Urinary bladder (tissue), 3 donors: ENCODE measurements at regions not wholly inside any gene's neighbourhood (a gene's known extent, or its start where the extent isn't known, plus 50 kb on each side); places are given as distances from the start of the nearest gene placed in this dataset.
A peak's percentile ranks its signal among the peaks of the same experiment; 100 is the strongest.

Source experiments
- DNase-seq: peaks from one replicate; pipeline ENCODE4 v3.0.0-alpha.2; 2015; ENCODE audit errors: extremely low spot score
- H3K27ac ChIP-seq: one replicate; pipeline ENCODE4 v1.5.1; 2013; ENCODE audit warnings: low read depth, mild to moderate bottlenecking, moderate library complexity
- H3K36me3 ChIP-seq: one replicate; pipeline ENCODE4 v1.6.1; 2013; ENCODE audit warnings: mild to moderate bottlenecking, moderate library complexity; ENCODE audit not compliant: insufficient read depth
- H3K4me1 ChIP-seq: one replicate; pipeline ENCODE4 v1.6.1; 2013; ENCODE audit warnings: mild to moderate bottlenecking, moderate library complexity; ENCODE audit not compliant: insufficient read depth
- H3K4me3 ChIP-seq: one replicate; pipeline ENCODE4 v1.5.1; 2013; ENCODE audit warnings: low read depth, low read length
- WGBS: extraction: QIAGEN DNeasy Blood & Tissue Kit; methylation state at CpG from one replicate; pipeline ENCODE4 v1.1.7; 2013; 5-methylcytosine and 5-hydroxymethylcytosine counted together
- donor health status: healthy with polysubstance abuse.
- donor health status: healthy.

- no peaks in the 10 kb centered on the region for H3K36me3 ChIP-seq
- H3K4me3 ChIP-seq, result no peak overlapping the region
- no peak for DNase-seq
- 97% methylated on average over 1 of the region's 1 CpG for WGBS
- no peak overlapping the region for H3K27ac ChIP-seq
- H3K4me1 ChIP-seq, result no peaks in the 10 kb centered on the region
These were observed 192.2 kb downstream of the MID1IP1 start for GRCh38 chrX:38993500-38993899.

GRCh38 chrX:38999099-38999498, 197.8 kb downstream of the MID1IP1 start:
- H3K36me3 ChIP-seq, result no peaks in the 10 kb centered on the region
- 88% methylated on average over 2 of the region's 2 CpGs for WGBS
- no peak overlapping the region for H3K27ac ChIP-seq
- H3K4me1 ChIP-seq, result no peaks in the 10 kb centered on the region
- H3K4me3 ChIP-seq, result no peak overlapping the region
- no peak for DNase-seq

- no peaks in the 10 kb centered on the region for H3K4me1 ChIP-seq
- H3K4me3 ChIP-seq, result no peak overlapping the region
- 70% methylated on average over 2 of the region's 2 CpGs for WGBS
- no peak overlapping the region for H3K27ac ChIP-seq
- no peak for DNase-seq
- no peaks in the 10 kb centered on the region for H3K36me3 ChIP-seq
These were observed 198.9 kb downstream of the MID1IP1 start for GRCh38 chrX:38999967-39000745.

- Histone ChIP-seq H3K4me3 (no peak overlapping the region), H3K27ac (no peak overlapping the region), H3K36me3 (no peaks in the 10 kb centered on the region), H3K4me1 (no peaks in the 10 kb centered on the region)
- no peak for DNase-seq
- 47% methylated on average over 1 of the region's 1 CpG for WGBS
These were observed 199.5 kb downstream of the MID1IP1 start for GRCh38 chrX:39000802-39001201.

- Histone ChIP-seq H3K27ac (no peak overlapping the region), H3K36me3 (no peaks in the 10 kb centered on the region), H3K4me3 (no peak overlapping the region), H3K4me1 (no peaks in the 10 kb centered on the region)
- 16% methylated on average over 1 of the region's 1 CpG for whole genome bisulfite sequencing
- DNase-seq, result no peak
These were observed 201.2 kb downstream of the MID1IP1 start for GRCh38 chrX:39002466-39002865.

GRCh38 chrX:39008549-39008948, 207.3 kb downstream of the MID1IP1 start:
- Histone ChIP-seq H3K4me1 (no peaks in the 10 kb centered on the region), H3K4me3 (no peak overlapping the region), H3K36me3 (no peaks in the 10 kb centered on the region), H3K27ac (no peak overlapping the region)
- DNase-seq, result no peak
- WGBS, result 96% methylated on average over 4 of the region's 4 CpGs

- H3K36me3 ChIP-seq, result no peaks in the 10 kb centered on the region
- no peak for DNase-seq
- H3K4me1 ChIP-seq, result no peaks in the 10 kb centered on the region
- 54% methylated on average over 10 of the region's 10 CpGs for WGBS
- no peak overlapping the region for H3K4me3 ChIP-seq
- no peak overlapping the region for H3K27ac ChIP-seq
These were observed 210.4 kb downstream of the MID1IP1 start for GRCh38 chrX:39011454-39012221.

GRCh38 chrX:39012621-39013111, 211.4 kb downstream of the MID1IP1 start:
- H3K36me3 ChIP-seq, result no peaks in the 10 kb centered on the region
- WGBS, result 14% methylated on average over 4 of the region's 4 CpGs
- DNase-seq, result peak; percentile 32
- H3K4me1 ChIP-seq, result no peaks in the 10 kb centered on the region
- H3K4me3 ChIP-seq, result no peak overlapping the region
- H3K27ac ChIP-seq, result no peak overlapping the region

- no peak overlapping the region for H3K27ac ChIP-seq
- no peaks in the 10 kb centered on the region for H3K4me1 ChIP-seq
- no peaks in the 10 kb centered on the region for H3K36me3 ChIP-seq
- H3K4me3 ChIP-seq, result no peak overlapping the region
- no peak for DNase-seq
- WGBS, result 93% methylated on average over 3 of the region's 3 CpGs
These were observed 215.3 kb downstream of the MID1IP1 start for GRCh38 chrX:39016556-39016955.

- no peak overlapping the region for H3K4me3 ChIP-seq
- DNase-seq, result no peak
- H3K4me1 ChIP-seq, result no peaks in the 10 kb centered on the region
- no peak overlapping the region for H3K27ac ChIP-seq
- H3K36me3 ChIP-seq, result no peaks in the 10 kb centered on the region
- 94% methylated on average over 4 of the region's 4 CpGs for WGBS
These were observed 215.8 kb downstream of the MID1IP1 start for GRCh38 chrX:39017077-39017476.

GRCh38 chrX:39017716-39018115, 216.5 kb downstream of the MID1IP1 start:
- Histone ChIP-seq H3K4me3 (no peak overlapping the region), H3K27ac (no peak overlapping the region), H3K36me3 (no peaks in the 10 kb centered on the region), H3K4me1 (no peaks in the 10 kb centered on the region)
- DNase-seq, result no peak
- WGBS, result 32% methylated on average over 6 of the region's 6 CpGs

- 88% methylated on average over 3 of the region's 3 CpGs for WGBS
- no peak for DNase-seq
These were observed 217.3 kb downstream of the MID1IP1 start for GRCh38 chrX:39018541-39018940.

GRCh38 chrX:39019056-39019455, 217.8 kb downstream of the MID1IP1 start:
- Histone ChIP-seq H3K4me3 (no peak overlapping the region), H3K27ac (no peak overlapping the region), H3K36me3 (no peaks in the 10 kb centered on the region), H3K4me1 (no peaks in the 10 kb centered on the region)
- WGBS, result 92% methylated on average over 10 of the region's 10 CpGs
- no peak for DNase-seq

More at GRCh38 chrX:39018541-39018940, 217.3 kb downstream of the MID1IP1 start:
- Histone ChIP-seq H3K4me1 (no peaks in the 10 kb centered on the region), H3K27ac (no peak overlapping the region), H3K36me3 (no peaks in the 10 kb centered on the region), H3K4me3 (no peak overlapping the region)

GRCh38 chrX:39020051-39020669, 218.9 kb downstream of the MID1IP1 start:
- Histone ChIP-seq H3K27ac (no peak overlapping the region), H3K4me1 (no peaks in the 10 kb centered on the region), H3K4me3 (no peak overlapping the region), H3K36me3 (no peaks in the 10 kb centered on the region)
- no peak for DNase-seq
- WGBS, result 92% methylated on average over 6 of the region's 6 CpGs
